ENCODE measurements at regions not wholly inside any gene's neighbourhood (a gene's known extent, or its start where the extent isn't known, plus 50 kb on each side); places are given as distances from the start of the nearest gene placed in this dataset.

- Mint-ChIP-seq H3K27me3 (no peaks in the 10 kb centered on the region), H3K4me3 (no peak overlapping the region), H3K4me1 (peaks cover 23% of the 10 kb centered on the region), H3K36me3 (ENCODE audit: low read depth) (no peaks in the 10 kb centered on the region), H3K27ac (no peak overlapping the region), H3K9me3 (peaks cover 3% of the 10 kb centered on the region)
- TF ChIP-seq CTCF (IDR thresholded peaks at IDR 0.05): no peak
- ATAC-seq (ENCODE audit: low read depth) (no peak), DNase-seq (no peak)
- intact Hi-C loops (cut with micrococcal nuclease): loop anchor here (10.0 kb wide), 1 partner anchor 408 kb away; no protein-coding TSS in a partner anchor
- ChIA-PET CTCF (no interaction called here), POLR2A (no interaction called here)
Measured at GRCh38 chr7:41476460-41476803, 226.5 kb downstream of the INHBA start.

- DNase-seq: no peak
- Mint-ChIP-seq H3K27ac (no peak overlapping the region), H3K9me3 (peaks cover 3% of the 10 kb centered on the region), H3K4me3 (no peak overlapping the region), H3K4me1 (peaks cover 23% of the 10 kb centered on the region), H3K36me3 (ENCODE audit: low read depth) (no peaks in the 10 kb centered on the region), H3K27me3 (no peaks in the 10 kb centered on the region)
- ATAC-seq (ENCODE audit: low read depth): no peak
- TF ChIP-seq CTCF (IDR thresholded peaks at IDR 0.05): no peak
- intact Hi-C loops (cut with micrococcal nuclease): loop anchor here (10.0 kb wide), 1 partner anchor 409 kb away; no protein-coding TSS in a partner anchor
- CTCF ChIA-PET: no interaction called here
- POLR2A ChIA-PET: no interaction called here
Measured at GRCh38 chr7:41475801-41476459, 227.0 kb downstream of the INHBA start.

- H3K36me3 Mint-ChIP-seq (ENCODE audit: low read depth): no peaks in the 10 kb centered on the region
- TF ChIP-seq CTCF (IDR thresholded peaks at IDR 0.05): no peak
- H3K27me3 Mint-ChIP-seq: peaks cover 2% of the 10 kb centered on the region
- ChIA-PET POLR2A (no interaction called here), CTCF (no interaction called here)
- no peaks in the 10 kb centered on the region for H3K9me3 Mint-ChIP-seq
- H3K4me1 Mint-ChIP-seq: peaks cover 14% of the 10 kb centered on the region
- H3K4me3 Mint-ChIP-seq: no peak overlapping the region
- DNase-seq: no peak
- no peak overlapping the region for H3K27ac Mint-ChIP-seq
- ATAC-seq (ENCODE audit: low read depth): no peak
- intact Hi-C loops (cut with micrococcal nuclease): loop anchor here (10.0 kb wide), 1 partner anchor 412 kb away; no protein-coding TSS in a partner anchor
Measured at GRCh38 chr7:41472427-41473125, 230.3 kb downstream of the INHBA start.

GRCh38 chr7:41470081-41470480 lies 232.8 kb downstream of the INHBA start:
- no peak for TF ChIP-seq CTCF (IDR thresholded peaks at IDR 0.05)
- Mint-ChIP-seq H3K4me1 (no peaks in the 10 kb centered on the region), H3K27ac (no peak overlapping the region), H3K9me3 (no peaks in the 10 kb centered on the region), H3K36me3 (ENCODE audit: low read depth) (no peaks in the 10 kb centered on the region), H3K27me3 (peaks cover 2% of the 10 kb centered on the region), H3K4me3 (no peak overlapping the region)
- no peak for ATAC-seq (ENCODE audit: low read depth)
- ChIA-PET POLR2A (no interaction called here), CTCF (no interaction called here)
- no peak for DNase-seq
- intact Hi-C loops (cut with micrococcal nuclease): loop anchor here (10.0 kb wide), 1 partner anchor 415 kb away; no protein-coding TSS in a partner anchor

- H3K36me3 Mint-ChIP-seq (ENCODE audit: low read depth): no peaks in the 10 kb centered on the region
- CTCF ChIA-PET: no interaction called here
- DNase-seq: no peak
- intact Hi-C loops (cut with micrococcal nuclease): no loop called here
- POLR2A ChIA-PET: no interaction called here
- no peak overlapping the region for H3K4me3 Mint-ChIP-seq
- H3K27ac Mint-ChIP-seq: no peak overlapping the region
- TF ChIP-seq CTCF (IDR thresholded peaks at IDR 0.05): no peak
- no peak for ATAC-seq (ENCODE audit: low read depth)
- H3K9me3 Mint-ChIP-seq: no peaks in the 10 kb centered on the region
- H3K27me3 Mint-ChIP-seq: peaks cover 2% of the 10 kb centered on the region
- H3K4me1 Mint-ChIP-seq: no peaks in the 10 kb centered on the region
Measured at GRCh38 chr7:41467596-41467995, 235.3 kb downstream of the INHBA start.
